DMS153 treated with DMSO at 0.1 percent for 48 hours (cell line): ENCODE measurements at regions not wholly inside any gene's neighbourhood (a gene's known extent, or its start where the extent isn't known, plus 50 kb on each side); places are given as distances from the start of the nearest gene placed in this dataset.
"Not testable (repeated sequence)": the region's sequence is repeated elsewhere in the genome, so short reads cannot be mapped to it uniquely, and the experiment has no call there.

Source experiments
- DNase-seq: peaks from one replicate; lab custom pipeline; 2025; ENCODE audit not compliant: unreplicated experiment; lab: John Stamatoyannopoulos, UW

DNA sequence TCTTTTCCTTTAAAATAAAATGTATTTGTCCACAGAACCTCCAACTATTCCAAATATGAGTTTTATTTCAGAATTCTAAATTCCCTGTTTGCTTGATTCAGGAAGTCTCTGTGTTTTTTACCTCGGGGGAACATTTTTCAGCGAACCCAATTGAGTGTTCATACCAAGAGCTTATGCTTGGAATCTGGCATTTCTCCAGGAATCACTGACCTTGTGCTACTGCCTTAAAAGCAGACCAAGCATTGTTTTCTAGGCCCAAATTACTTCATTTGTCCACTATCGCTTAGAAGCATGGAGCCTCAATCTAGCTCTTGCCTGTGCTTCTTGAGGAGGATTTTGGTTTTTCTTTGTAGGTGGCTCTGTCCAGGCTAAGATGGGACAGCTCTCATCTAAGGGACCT lies 59.4 kb downstream of the EBLN1 start:
- no peak for DNase-seq

GRCh38 chr10:22156750-22157149 lies 61.1 kb downstream of the EBLN1 start:
- no peak for DNase-seq

DNA sequence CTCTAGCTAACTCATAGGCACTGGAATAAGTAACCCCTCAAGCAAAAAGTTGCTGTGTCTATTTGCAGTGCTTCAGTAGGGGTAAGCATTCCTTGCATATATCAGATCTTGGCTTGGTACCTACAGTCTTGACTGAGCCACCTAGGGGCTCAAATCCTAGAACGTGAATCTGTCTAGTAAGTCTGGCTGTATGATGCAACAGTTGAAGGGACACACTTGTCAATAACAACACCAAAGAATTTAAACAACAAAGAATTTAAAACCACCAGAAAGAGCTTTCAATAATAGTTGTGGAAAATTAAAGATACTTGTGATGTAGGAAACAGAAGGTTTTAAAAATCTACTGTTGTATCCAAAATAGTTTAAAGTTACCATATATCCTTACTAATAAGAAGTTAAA lies 65.4 kb downstream of the EBLN1 start:
- no peak for DNase-seq

GRCh38 chr10:22150842-22151241 lies 67.0 kb downstream of the EBLN1 start:
- no peak for DNase-seq

GRCh38 chr10:22148961-22149360 lies 68.9 kb downstream of the EBLN1 start:
- DNase-seq, result no peak

DNA sequence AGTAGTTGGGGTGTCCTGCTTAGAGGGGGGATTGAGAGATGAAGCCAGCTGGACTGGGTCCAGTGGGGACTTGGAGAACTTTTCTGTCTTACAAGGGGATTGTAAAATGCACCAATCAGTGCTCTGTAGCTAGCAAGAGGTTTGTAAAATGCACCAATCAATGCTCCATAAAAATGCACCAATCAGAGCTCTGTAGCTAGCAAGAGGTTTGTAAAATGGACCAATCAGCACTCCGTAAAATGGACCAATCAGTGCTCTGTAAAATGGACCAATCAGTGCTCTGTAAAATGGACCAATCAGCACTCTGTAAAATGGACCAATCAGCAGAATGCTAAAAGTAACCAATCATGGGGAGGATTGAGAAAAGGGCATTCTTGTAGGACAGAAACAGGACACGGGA lies 71.9 kb downstream of the EBLN1 start:
- not testable (repeated sequence) for DNase-seq

GRCh38 chr10:22137542-22137941 lies 80.3 kb downstream of the EBLN1 start:
- no peak for DNase-seq

GRCh38 chr10:22135591-22135990 lies 82.2 kb downstream of the EBLN1 start:
- no peak for DNase-seq

DNA sequence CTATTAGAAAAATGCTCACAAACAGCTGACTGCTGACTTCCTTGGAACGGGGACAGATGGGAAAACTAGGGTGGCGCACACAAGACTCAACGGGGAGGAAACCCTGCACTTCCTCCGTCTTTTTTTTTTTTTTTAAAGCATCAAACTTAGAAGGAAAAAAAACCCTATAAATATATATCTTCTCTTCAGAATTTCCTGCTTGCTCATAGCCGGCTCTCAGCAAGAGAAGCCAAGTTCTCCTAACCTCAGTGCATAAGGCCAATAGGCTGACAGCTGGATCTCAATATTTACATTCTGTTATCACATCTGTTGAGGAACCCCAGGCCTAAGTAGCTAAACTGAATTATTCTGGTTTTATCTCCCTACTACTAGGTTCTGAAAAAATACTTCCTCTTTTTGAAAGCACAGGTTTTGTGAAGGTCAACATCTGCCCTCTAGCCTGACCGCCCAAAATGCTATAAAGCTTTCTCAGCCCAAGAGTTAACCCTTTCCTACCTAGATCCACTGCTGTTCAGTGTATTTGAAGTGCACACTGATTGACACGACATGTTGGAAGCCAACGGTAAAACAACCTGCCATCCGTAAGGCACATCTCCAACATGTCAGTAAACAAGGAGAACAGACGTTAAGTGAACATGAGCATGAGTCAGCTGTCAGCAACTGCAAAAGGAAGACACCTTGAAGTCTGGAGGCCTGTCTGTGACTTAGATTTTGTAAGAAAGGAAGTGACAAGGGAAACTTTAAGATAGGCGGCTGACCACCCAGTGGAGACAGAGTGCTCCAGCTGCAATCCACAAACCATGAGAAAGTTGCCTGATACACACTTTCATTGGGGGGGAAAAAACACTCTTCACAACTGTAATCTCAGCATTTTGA lies 83.8 kb downstream of the EBLN1 start:
- no peak for DNase-seq

DNA sequence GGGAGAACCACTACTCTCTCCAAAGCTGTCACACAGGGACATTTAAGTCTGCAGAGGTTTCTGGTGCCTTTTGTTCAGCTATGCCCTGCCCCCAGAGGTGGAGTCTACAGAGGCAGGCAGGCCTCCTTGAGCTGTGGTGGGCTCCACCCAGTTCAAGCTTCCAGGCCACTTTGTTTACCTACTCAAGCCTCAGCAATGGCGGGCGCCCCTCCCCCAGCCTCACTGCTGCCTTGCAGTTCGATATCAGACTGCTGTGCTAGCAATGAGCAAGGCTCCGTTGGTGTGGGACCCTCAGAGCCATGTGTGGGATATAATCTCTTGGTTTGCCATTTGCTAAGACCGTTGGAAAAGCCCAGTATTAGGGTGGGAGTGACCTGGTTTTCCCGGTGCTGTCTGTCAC lies 87.0 kb downstream of the EBLN1 start:
- DNase-seq, result not testable (repeated sequence)

GRCh38 chr10:22129612-22130011 lies 88.2 kb downstream of the EBLN1 start:
- not testable (repeated sequence) for DNase-seq

- not testable (repeated sequence) for DNase-seq
These were observed 96.6 kb downstream of the EBLN1 start for GRCh38 chr10:22121181-22121580.

- DNase-seq, result not testable (repeated sequence)
These were observed 97.7 kb downstream of the EBLN1 start for GRCh38 chr10:22120072-22120471.

DNA sequence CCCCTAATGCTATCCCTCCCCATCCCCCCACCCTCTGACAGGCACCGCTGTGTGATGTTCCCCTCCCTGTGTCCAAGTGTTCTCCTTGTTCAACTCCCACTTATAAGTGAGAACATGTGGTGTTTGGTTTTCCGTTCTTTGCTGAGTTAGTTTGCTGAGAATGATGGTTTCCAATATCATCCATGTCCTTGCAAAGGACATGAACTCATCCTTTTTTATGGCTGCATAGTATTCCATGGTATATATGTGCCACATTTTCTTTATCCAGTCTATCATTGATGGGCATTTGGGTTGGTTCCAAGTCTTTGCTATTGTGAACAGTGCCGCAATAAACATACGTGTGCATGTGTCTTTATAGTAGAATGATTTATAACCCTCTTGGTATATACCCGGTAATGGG lies 98.2 kb downstream of the EBLN1 start:
- not testable (repeated sequence) for DNase-seq

GRCh38 chr10:22111705-22112104 lies 106.1 kb downstream of the EBLN1 start:
- no peak for DNase-seq

DNA sequence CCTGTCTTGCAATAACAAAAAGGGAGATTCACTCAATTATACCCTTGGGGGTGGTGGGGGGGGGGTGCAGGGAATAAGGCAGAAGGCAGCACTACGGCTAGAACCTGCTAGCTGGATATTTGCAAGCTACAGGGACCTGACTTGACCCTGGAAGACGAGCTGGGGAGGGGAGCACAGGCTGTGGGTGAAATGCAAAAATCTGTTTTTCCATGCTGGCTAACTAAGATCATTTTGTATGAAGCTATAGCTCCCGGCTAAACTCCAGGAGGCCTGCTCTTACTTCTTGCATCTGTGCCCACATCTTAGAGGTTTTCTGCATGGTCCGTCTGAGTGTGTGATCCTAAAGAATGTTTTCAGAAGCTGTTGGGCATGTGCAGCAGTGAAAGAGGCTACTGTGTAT lies 106.6 kb downstream of the EBLN1 start:
- no peak for DNase-seq

- no peak for DNase-seq
These were observed 107.1 kb downstream of the EBLN1 start for GRCh38 chr10:22110761-22111160.

- DNase-seq, result no peak
These were observed 101.7 kb upstream of the DNAJC1 start for GRCh38 chr10:22105270-22105669.

DNA sequence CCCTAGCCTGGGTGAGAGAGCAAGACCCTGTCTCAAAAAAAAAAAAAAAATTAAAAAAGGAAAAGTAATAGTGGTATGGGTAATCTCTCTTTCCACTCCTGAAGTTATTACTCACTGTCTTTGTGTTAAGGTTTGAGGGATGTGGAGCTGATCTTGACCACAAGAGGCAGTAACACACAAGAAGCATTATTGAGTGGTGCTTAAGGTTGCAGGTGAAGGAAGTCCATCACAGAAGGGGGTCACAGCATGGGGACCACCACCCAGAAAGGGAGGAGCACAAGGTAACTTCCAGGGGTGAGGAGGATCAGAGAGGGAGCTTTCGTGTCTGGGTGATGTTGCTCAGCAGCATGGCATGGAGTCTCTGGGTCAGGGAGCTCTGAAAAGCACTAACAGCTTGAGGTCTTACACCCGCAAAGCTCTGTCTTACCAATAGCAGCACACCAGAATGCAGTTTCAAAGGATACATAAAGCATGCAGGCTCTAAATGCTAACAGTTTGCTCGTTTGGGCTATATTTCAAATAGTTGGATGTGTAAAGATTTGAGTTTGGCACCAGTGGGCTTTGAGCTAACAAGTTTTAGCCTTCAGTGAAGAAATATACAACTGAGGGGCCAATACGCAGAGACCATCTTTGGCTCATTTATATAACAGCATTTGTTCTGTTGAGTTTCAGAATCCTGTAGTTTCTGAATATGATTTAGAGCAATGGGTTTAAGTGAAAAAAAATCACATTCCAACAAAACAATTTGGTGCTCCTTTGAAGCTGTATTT lies 100.4 kb upstream of the DNAJC1 start:
- DNase-seq, result no peak

DNA sequence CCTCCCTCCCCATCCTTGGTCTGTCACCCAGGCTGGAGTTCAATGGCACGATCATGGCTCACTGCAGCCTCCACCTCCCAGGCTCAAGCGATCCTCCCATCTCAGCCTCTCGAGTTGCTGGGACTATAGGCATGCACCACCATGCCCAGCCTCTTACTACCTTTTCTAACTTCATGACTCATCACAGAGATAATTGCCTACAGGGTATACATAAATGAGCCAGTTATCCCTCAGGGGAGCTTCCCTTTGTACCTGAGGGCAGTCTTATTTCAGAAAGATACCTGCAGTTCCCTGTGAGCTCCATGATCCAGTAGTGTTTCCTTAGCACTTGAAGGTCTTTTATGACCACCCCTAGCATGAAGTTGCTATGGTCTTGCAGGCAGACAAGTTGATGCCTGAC lies 94.2 kb upstream of the DNAJC1 start:
- DNase-seq, result no peak

GRCh38 chr10:22091260-22091659 lies 87.7 kb upstream of the DNAJC1 start:
- not testable (repeated sequence) for DNase-seq

GRCh38 chr10:22087402-22087738 lies 83.8 kb upstream of the DNAJC1 start:
- DNase-seq, result no peak
